WERI-Rb-1 (cell line): ENCODE measurements at regions not wholly inside any gene's neighbourhood (a gene's known extent, or its start where the extent isn't known, plus 50 kb on each side); places are given as distances from the start of the nearest gene placed in this dataset.

ENCODE experiments used
- DNase-seq: peaks from one replicate; pipeline ENCODE4 v3.0.0-alpha.2; 2020
- H3K27ac ChIP-seq: fragments of 250-450 bp; sonication (Bioruptor Pico); 2 replicates; pipeline ENCODE4 v1.5.1; 2020; ENCODE audit warnings: mild to moderate bottlenecking, moderate library complexity
- H3K27me3 ChIP-seq: fragments of 250-450 bp; sonication (Bioruptor Pico); 2 replicates; pipeline ENCODE4 v1.5.1; 2021; ENCODE audit warnings: mild to moderate bottlenecking, low read depth, moderate library complexity; ENCODE audit not compliant: insufficient read depth, severe bottlenecking
- H3K36me3 ChIP-seq: fragments of 250-450 bp; sonication (Bioruptor Pico); 2 replicates; pipeline ENCODE4 v1.5.1; 2020; ENCODE audit warnings: mild to moderate bottlenecking, moderate library complexity
- H3K4me3 ChIP-seq: 2 replicates; pipeline ENCODE4 v1.5.1; 2011; ENCODE audit warnings: low read depth, mild to moderate bottlenecking, control low read depth, low read length
- H3K9me3 ChIP-seq: fragments of 250-450 bp; sonication (Bioruptor Pico); 2 replicates; pipeline ENCODE4 v1.5.1; 2021; ENCODE audit warnings: mild to moderate bottlenecking, moderate library complexity; ENCODE audit not compliant: severe bottlenecking
- CTCF ChIP-seq: IDR thresholded peaks from 2 replicates; pipeline ENCODE4 v1.5.1; 2011; ENCODE audit warnings: low read depth, mild to moderate bottlenecking, control low read depth, inconsistent platforms, low read length

- Histone ChIP-seq H3K27me3 (no peaks in the 10 kb centered on the region), H3K36me3 (no peaks in the 10 kb centered on the region), H3K9me3 (no peaks in the 10 kb centered on the region), H3K27ac (no peak overlapping the region), H3K4me3 (no peak overlapping the region)
- TF ChIP-seq CTCF, result no peak
- DNase-seq, result no peak
These were observed 421.1 kb downstream of the BCKDHB start for GRCh38 chr6:80527552-80528052.

GRCh38 chr6:80523531-80523997 lies 417.1 kb downstream of the BCKDHB start:
- Histone ChIP-seq H3K4me3 (no peak overlapping the region), H3K9me3 (no peaks in the 10 kb centered on the region), H3K36me3 (no peaks in the 10 kb centered on the region), H3K27ac (no peak overlapping the region), H3K27me3 (no peaks in the 10 kb centered on the region)
- TF ChIP-seq CTCF, result 0 out of 2 replicates have a peak, but pooled peaks have one; percentile 2
- DNase-seq, result peak; percentile 16

GRCh38 chr6:80523010-80523409 lies 416.5 kb downstream of the BCKDHB start:
- no peak overlapping the region for H3K27ac ChIP-seq
- no peak overlapping the region for H3K4me3 ChIP-seq
- no peak for TF ChIP-seq CTCF
- no peaks in the 10 kb centered on the region for H3K36me3 ChIP-seq
- DNase-seq, result no peak
- no peaks in the 10 kb centered on the region for H3K27me3 ChIP-seq
- no peaks in the 10 kb centered on the region for H3K9me3 ChIP-seq

GRCh38 chr6:80522576-80522975 lies 416.1 kb downstream of the BCKDHB start:
- no peak for TF ChIP-seq CTCF
- no peaks in the 10 kb centered on the region for H3K36me3 ChIP-seq
- DNase-seq, result no peak
- H3K27ac ChIP-seq, result no peak overlapping the region
- H3K27me3 ChIP-seq, result no peaks in the 10 kb centered on the region
- H3K9me3 ChIP-seq, result no peaks in the 10 kb centered on the region
- no peak overlapping the region for H3K4me3 ChIP-seq

- no peak for TF ChIP-seq CTCF
These were observed 413.5 kb downstream of the BCKDHB start for GRCh38 chr6:80519811-80520594.

More at GRCh38 chr6:80519811-80520594, 413.5 kb downstream of the BCKDHB start:
- Histone ChIP-seq H3K27me3 (no peaks in the 10 kb centered on the region), H3K4me3 (no peak overlapping the region), H3K9me3 (no peaks in the 10 kb centered on the region), H3K27ac (no peak overlapping the region), H3K36me3 (no peaks in the 10 kb centered on the region)
- DNase-seq, result no peak
